Stimulated activated CD4-positive, alpha-beta T cell treated with anti-CD3 and anti-CD28 coated beads, Interleukin-1b, Interleukin-23, amount 100 ng/mL, for 1 hour (primary cell): ENCODE measurements at regions not wholly inside any gene's neighbourhood (a gene's known extent, or its start where the extent isn't known, plus 50 kb on each side); places are given as distances from the start of the nearest gene placed in this dataset.
A peak's percentile ranks its signal among the peaks of the same experiment; 100 is the strongest.

Source experiments
- DNase-seq, 2 donors: peaks; one replicate each; pipeline ENCODE4 v3.0.0-alpha.2; 2020; ENCODE audit warnings: low read depth in 2 of 2

GRCh38 chr14:98112194-98112780, 1159.7 kb downstream of the BCL11B start:
- no peak for DNase-seq

DNA sequence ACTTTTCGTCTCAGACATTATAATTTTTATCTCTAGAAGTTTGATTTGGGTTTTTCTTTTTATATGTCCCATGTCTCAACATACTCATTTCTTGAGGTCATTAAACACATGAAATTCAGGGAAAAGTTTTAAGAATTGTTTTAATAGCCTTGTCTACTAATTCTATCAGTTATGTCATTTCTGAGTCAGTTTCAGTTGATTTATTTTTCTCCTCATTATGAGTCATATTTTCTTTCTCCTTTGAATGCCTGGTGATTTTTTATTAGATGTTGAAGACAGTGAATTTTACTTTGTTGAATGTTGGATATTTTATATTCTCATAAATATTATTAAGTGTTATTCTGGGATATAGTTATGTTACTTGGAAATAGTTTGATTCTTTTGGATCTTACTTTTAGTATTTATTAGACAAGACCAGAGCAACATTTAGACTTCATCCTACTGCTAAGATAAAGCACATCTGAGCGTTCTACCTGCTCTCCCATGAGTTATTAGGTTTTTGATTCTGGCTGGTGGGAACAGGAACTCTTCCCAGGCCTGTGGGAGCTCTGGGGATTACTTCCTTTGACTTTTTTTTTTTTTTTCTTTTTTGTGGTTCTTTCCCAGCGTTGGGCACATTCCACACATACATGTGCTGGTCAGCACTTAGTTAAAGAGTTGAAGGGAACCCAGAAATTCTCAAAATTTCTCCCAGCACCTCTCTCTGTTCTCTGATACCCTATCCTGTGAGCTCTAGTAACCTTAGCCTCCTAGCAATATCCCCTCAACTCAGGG, 1157.7 kb downstream of the BCL11B start:
- no peak for DNase-seq

DNA sequence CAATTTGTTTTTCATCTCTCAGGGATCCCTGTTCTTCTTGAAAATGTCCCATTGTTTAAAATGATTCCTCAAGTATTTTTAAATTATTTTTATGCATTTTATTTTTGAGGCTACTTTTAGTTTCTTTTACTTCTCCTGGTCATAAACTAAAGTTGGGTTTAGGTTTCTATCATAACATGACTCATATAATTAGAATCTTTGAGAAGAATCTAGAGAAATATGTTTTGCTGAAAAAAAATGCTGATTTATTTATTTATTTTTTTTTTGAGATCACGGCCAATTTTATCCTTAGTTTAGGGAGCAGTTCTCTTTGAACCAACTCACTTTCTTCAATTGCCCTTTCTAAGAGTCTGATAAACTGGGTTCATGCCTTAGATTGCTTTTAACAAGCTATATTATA, 1157.1 kb downstream of the BCL11B start:
- no peak for DNase-seq

GRCh38 chr14:98118749-98119148, 1153.2 kb downstream of the BCL11B start:
- no peak for DNase-seq

DNA sequence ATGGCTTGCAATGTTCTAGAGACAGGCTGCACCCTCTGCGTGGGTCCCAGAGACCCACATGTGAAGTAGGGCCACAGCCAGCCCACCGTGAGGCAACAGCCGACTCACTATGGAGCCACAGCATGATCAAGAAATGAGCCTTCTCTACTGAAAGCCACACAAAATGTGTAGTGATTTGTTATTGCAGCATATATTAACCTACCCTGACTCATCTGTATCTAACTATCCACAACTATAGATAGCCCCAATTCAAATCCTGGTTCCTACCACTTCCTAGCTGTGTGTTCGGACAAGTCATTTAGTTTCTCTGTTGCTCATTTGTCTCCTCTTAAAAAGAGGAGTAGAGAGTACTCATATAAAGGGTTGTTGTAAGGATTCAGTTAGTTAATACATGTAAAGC, 1152.3 kb downstream of the BCL11B start:
- no peak for DNase-seq

GRCh38 chr14:98120831-98121464, 1151.0 kb downstream of the BCL11B start:
- DNase-seq, result no peak

DNA sequence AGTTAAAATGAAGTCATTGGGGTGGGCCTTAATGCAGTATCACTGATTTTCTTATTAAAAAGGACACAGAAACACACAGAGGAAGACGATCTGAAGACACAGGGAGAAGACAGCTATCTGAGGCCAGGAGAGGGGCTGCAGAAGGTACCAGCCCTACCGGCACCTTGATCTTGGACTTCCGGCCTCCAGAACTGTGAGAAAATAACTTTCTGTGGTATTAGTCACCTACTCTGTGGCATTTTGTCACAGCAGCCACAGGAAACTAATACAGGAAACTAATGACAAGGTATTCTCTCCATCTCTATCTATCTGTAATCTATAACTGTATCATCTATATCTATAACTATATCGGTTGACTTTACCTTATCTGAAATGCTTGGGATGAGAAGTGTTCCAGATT, 1149.5 kb downstream of the BCL11B start:
- no peak for DNase-seq

DNA sequence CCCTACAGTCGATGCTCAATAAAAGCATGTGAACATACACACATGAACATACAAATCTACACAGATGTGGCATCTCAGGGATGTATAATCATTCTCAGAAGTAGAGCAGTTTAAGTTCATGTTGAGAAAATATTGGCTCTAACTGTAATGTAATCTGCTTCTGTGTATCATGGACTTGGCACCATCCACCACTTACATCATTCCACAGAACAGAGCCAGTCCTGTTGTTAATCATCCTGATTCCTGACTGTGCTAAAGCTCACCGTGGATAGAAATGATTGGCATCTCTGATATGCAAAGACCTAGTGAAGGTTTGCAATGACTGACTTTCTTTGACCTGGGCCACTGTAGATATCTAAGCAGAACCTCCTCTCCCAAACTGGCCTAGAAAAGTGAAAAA, 1141.3 kb downstream of the BCL11B start:
- DNase-seq, result no peak

GRCh38 chr14:98131406-98131805, 1140.6 kb downstream of the BCL11B start:
- DNase-seq, result no peak

DNA sequence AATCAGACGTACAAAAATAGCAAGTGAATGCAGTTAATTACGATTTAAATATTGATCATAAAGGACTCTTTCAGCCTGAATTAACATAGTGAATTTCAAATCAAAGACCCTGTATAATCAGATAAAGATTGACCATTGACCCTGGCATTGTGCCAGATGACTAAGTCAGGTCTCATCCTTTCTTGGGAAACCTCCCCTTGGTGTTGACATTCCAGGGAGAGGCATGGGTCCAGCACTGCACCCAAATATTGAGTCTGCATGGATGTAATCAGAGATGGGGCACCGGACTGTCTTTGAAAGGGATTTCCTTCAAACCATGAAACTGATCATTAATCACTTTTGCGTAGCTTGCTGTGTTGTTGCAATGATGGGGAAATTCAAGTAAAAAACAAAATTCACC, 1138.2 kb downstream of the BCL11B start:
- no peak for DNase-seq

DNA sequence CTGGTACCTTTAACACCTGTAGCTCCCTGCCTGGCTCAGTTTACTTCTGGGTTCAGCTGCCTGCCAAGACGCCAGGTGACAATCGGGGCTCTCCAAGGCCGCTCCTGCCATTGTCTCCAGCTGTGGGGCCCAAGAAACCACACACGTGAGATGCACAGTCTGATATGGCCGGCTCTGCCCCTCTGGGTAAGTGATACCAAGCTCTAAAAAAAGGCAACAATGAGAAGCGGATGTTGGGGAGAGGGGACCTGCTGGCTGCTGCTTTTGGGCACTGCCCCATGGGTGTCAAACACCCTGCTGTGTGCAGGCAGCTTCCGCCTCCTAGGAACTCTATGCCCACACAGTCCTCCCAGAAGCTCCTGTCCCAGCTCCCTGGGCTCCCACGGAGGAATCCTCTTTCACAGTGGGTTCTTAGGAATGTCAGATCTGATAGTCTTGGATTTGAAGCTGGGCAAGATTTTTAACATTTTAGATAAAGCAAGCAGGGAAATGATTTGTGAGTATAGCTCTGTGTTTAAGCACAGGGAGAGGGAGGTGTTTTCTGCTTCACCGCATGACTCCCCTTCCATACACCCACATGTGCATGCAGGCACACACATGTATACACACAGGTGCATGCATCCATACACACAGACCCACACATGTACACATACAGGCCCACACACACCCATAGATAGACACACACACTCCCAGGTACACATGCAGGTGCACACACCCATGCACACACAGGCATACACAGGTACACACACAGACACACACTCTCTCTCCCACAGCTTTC, 1135.8 kb downstream of the BCL11B start:
- DNase-seq, result no peak

GRCh38 chr14:98137131-98138025, 1134.6 kb downstream of the BCL11B start:
- no peak for DNase-seq

GRCh38 chr14:98138666-98139065, 1133.3 kb downstream of the BCL11B start:
- peak; percentile 24 to 40 for DNase-seq

- no peak for DNase-seq
Observed at GRCh38 chr14:98140862-98141530, 1131.0 kb downstream of the BCL11B start.

- no peak for DNase-seq
Observed at GRCh38 chr14:98143566-98143965, 1128.4 kb downstream of the BCL11B start.

- no peak for DNase-seq
Observed at GRCh38 chr14:98144964-98145363, 1127.0 kb downstream of the BCL11B start.

DNA sequence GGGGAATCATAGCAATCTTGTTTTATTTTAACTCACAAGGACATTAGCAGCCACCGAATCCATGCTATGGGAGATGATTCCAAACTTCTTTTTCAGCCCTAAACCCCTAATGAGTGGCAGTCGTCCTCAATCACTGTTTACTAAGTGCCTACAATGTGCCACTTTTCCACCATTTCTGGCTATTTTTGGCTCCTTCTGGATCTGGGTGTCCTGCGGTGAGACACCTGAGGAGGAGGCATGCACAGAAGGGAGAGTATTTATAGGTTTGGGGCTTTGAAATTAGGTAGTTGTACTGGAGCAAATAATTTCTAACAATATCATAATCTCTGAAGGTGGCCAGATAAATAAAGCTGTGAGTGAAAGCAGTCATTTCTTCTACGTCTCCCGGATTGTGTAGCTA, 1125.6 kb downstream of the BCL11B start:
- DNase-seq, result no peak

GRCh38 chr14:98154254-98154653, 1117.7 kb downstream of the BCL11B start:
- no peak for DNase-seq

DNA sequence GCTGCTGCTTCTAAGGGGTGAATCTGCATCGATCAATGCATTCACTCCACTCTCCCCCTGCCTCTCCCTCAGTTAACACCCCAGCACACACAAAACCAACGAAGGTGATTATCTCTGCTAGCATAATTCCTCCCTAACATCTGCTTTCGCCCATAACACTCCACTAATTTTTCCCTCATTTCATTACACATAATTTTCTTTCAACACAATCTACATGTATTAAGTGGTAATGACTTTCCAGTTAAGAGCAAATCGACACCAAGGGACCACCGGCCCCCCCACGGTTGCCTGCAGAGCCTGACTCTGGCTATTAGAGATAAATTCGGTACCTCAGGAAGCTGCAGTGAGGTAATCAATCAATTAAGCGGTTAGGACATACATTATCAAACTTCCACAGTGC, 1115.6 kb downstream of the BCL11B start:
- no peak for DNase-seq

DNA sequence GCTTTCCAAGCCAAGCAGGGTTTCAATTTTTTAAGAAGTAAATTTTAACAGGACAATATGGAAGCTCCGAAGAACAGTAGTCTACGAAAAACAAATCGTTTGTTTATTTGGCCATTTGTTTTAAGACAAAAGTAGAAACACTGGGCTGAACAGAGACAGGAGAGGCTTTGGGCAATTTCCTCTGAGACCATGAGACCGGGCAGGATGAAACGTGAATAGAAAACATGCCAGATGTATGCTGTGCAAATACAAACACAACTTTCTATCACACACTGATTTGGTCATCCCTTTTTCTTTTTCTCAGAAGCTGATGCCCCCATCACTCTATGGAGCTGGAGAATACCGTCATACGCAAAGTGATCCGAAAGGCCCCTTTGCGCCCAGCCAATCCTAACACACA, 1111.1 kb downstream of the BCL11B start:
- DNase-seq, result no peak

GRCh38 chr14:98161356-98161755, 1110.6 kb downstream of the BCL11B start:
- no peak for DNase-seq
